ENCODE measurements at regions not wholly inside any gene's neighbourhood (a gene's known extent, or its start where the extent isn't known, plus 50 kb on each side); places are given as distances from the start of the nearest gene placed in this dataset.

DNA sequence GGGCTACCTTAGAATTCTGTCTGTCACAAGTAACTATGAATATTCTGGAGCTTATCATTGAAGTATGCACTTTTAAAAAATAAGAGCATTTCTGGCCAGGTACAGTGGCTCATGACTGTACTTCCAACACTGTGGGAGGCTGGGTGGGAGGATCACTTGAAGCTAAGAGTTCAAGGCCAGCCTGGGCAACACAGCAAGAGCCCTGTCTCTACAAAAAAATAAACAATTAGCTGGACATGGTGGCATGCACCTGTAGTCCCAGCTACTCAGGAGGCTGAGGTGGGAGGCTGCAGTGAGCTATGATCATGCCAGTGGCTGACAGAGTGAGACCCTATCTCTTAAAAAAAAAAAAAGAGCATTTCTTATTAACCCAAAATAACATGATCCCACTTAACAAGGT is 60.0 kb upstream of the BRD7 start:
- Histone ChIP-seq H4K20me1 (ENCODE audit: control insufficient read depth, insufficient read depth, insufficient read length) (no peaks in the 10 kb centered on the region), H3K14ac (ENCODE audit: insufficient read depth, low read length) (no peak overlapping the region), H2BK20ac (ENCODE audit: low read depth, low read length, poor library complexity, severe bottlenecking) (no peak overlapping the region), H3K27me3 (ENCODE audit: insufficient read depth, low read length) (no peaks in the 10 kb centered on the region), H3K4ac (ENCODE audit: low read depth, low read length) (no peak overlapping the region), H3T11ph (ENCODE audit: low read length) (no peak overlapping the region), H3K23ac (ENCODE audit: insufficient read length, low read depth, low read length) (no peak overlapping the region), H3K23me2 (ENCODE audit: insufficient read length, low read depth, low read length, poor library complexity, severe bottlenecking) (no peaks in the 10 kb centered on the region), H3K79me1 (ENCODE audit: insufficient read depth, low read depth, low read length, poor library complexity, severe bottlenecking) (no peaks in the 10 kb centered on the region), H4K8ac (replicated peaks; ENCODE audit: insufficient read length, low read depth, low read length) (no peak overlapping the region), H2BK120ac (ENCODE audit: low read depth, low read length, poor library complexity, severe bottlenecking) (no peak overlapping the region), H4K91ac (ENCODE audit: insufficient read length, low read depth, low read length) (no peak overlapping the region), H3K9ac (ENCODE audit: extremely low read depth, insufficient read length, low read length) (no peak overlapping the region), H3K56ac (ENCODE audit: insufficient read length, low read depth, low read length) (no peak overlapping the region), H3K27ac (ENCODE audit: insufficient read length, low read depth, low read length) (no peak overlapping the region), H2AK5ac (ENCODE audit: insufficient read length, low read length) (no peak overlapping the region), H4K5ac (ENCODE audit: insufficient read length, low read depth, low read length) (no peak overlapping the region), H3K79me2 (ENCODE audit: insufficient read depth, low read length) (no peaks in the 10 kb centered on the region), H3K9me3 (ENCODE audit: control insufficient read depth, low read depth, low read length) (no peaks in the 10 kb centered on the region), H2BK15ac (ENCODE audit: low read depth, low read length) (no peak overlapping the region), H3K4me2 (ENCODE audit: insufficient read depth, insufficient read length, low read length) (no peak overlapping the region), H3K18ac (ENCODE audit: insufficient read length, low read depth, low read length) (no peak overlapping the region), H2BK12ac (ENCODE audit: insufficient read length, low read depth, low read length) (no peak overlapping the region), H2BK5ac (ENCODE audit: insufficient read length, low read length) (no peak overlapping the region), H2AFZ (ENCODE audit: low read length) (no peak overlapping the region), H3K4me1 (ENCODE audit: insufficient read depth, low read length) (peaks cover 4% of the 10 kb centered on the region; the same call in 1 of the 2 replicates)
- Mint-ChIP-seq H3K36me3 (ENCODE audit: insufficient read depth in 1 of 3, low read depth in 3 of 3) (no peaks in the 10 kb centered on the region), H3K4me1 (peaks cover 0 to 5% of the 10 kb centered on the region in 2 experiments; a peak in 1 of 4 replicates), H3K27ac (peak overlapping the region in 1 of 3 experiments; percentile 8; a peak in 1 of 7 replicates), H3K4me3 (no peak overlapping the region), H3K27me3 (ENCODE audit: low read depth) (no peaks in the 10 kb centered on the region; the same call in none of the 2 replicates), H3K9me3 (no peaks in the 10 kb centered on the region; a peak in 1 of 5 replicates)
- no peak for DNase-seq
- TF ChIP-seq CTCF (conservative IDR thresholded peaks at IDR 0.05) = no peak

All from H9 (cell line).